ENCODE measurements at regions not wholly inside any gene's neighbourhood (a gene's known extent, or its start where the extent isn't known, plus 50 kb on each side); places are given as distances from the start of the nearest gene placed in this dataset.

DNA sequence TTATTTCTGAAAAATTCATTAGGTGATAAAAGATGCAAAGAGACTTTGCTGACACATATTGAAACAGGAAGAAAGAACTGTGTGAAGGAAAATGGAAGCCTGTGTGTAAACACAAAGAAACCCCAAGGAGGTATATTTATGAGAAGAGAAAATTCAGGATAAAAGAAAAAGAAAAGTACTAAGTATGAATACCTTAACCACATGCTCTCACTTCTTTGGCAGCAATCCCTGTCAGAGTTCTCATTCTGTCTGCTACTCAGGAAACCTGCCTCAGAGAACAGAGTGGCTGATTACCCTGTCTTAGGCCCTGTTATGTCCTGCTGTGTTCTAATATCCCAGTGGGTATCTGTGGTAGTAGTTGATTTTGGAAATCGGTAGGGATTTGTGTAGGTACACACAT lies 457.9 kb downstream of the TBC1D32 start:
- Mint-ChIP-seq H3K27me3 (ENCODE audit: low read depth) (no peaks in the 10 kb centered on the region), H3K4me3 (no peak overlapping the region), H3K4me1 (0 out of 4 replicates have a peak, but pooled peaks cover 0 to 2% of the 10 kb centered on the region in 2 experiments), H3K27ac (no peak overlapping the region; a peak in 2 of 7 replicates), H3K9me3 (no peaks in the 10 kb centered on the region; a peak in 1 of 5 replicates), H3K36me3 (ENCODE audit: insufficient read depth in 1 of 3, low read depth in 3 of 3) (no peaks in the 10 kb centered on the region)
- H3K9me3 ChIP-seq (ENCODE audit: control insufficient read depth, low read depth, low read length): no peaks in the 10 kb centered on the region
- H3K79me1 ChIP-seq (ENCODE audit: insufficient read depth, low read depth, low read length, poor library complexity, severe bottlenecking): no peaks in the 10 kb centered on the region
- no peak for DNase-seq
- no peaks in the 10 kb centered on the region; the same call in 1 of the 2 replicates for H3K27me3 ChIP-seq (ENCODE audit: insufficient read depth, low read length)
- no peak overlapping the region for H3K4me2 ChIP-seq (ENCODE audit: insufficient read depth, insufficient read length, low read length)
- H2BK20ac ChIP-seq (ENCODE audit: low read depth, low read length, poor library complexity, severe bottlenecking): no peak overlapping the region
- no peaks in the 10 kb centered on the region for H3K23me2 ChIP-seq (ENCODE audit: insufficient read length, low read depth, low read length, poor library complexity, severe bottlenecking)
- H3K27ac ChIP-seq (ENCODE audit: insufficient read length, low read depth, low read length): no peak overlapping the region
- no peak overlapping the region for H3T11ph ChIP-seq (ENCODE audit: low read length)
- no peak overlapping the region for H2BK5ac ChIP-seq (ENCODE audit: insufficient read length, low read length)
- no peak overlapping the region for H3K23ac ChIP-seq (ENCODE audit: insufficient read length, low read depth, low read length)
- H2BK120ac ChIP-seq (ENCODE audit: low read depth, low read length, poor library complexity, severe bottlenecking): no peak overlapping the region
- H2AFZ ChIP-seq (ENCODE audit: low read length): no peak overlapping the region
- no peak overlapping the region for H3K9ac ChIP-seq (ENCODE audit: extremely low read depth, insufficient read length, low read length)
- TF ChIP-seq, protein P1, sequence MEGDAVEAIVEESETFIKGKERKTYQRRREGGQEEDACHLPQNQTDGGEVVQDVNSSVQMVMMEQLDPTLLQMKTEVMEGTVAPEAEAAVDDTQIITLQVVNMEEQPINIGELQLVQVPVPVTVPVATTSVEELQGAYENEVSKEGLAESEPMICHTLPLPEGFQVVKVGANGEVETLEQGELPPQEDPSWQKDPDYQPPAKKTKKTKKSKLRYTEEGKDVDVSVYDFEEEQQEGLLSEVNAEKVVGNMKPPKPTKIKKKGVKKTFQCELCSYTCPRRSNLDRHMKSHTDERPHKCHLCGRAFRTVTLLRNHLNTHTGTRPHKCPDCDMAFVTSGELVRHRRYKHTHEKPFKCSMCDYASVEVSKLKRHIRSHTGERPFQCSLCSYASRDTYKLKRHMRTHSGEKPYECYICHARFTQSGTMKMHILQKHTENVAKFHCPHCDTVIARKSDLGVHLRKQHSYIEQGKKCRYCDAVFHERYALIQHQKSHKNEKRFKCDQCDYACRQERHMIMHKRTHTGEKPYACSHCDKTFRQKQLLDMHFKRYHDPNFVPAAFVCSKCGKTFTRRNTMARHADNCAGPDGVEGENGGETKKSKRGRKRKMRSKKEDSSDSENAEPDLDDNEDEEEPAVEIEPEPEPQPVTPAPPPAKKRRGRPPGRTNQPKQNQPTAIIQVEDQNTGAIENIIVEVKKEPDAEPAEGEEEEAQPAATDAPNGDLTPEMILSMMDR (conservative IDR thresholded peaks at IDR 0.05): no peak
- H2BK12ac ChIP-seq (ENCODE audit: insufficient read length, low read depth, low read length): no peak overlapping the region
- H3K56ac ChIP-seq (ENCODE audit: insufficient read length, low read depth, low read length): no peak overlapping the region
- H4K5ac ChIP-seq (ENCODE audit: insufficient read length, low read depth, low read length): no peak overlapping the region
- H3K18ac ChIP-seq (ENCODE audit: insufficient read length, low read depth, low read length): no peak overlapping the region
- no peaks in the 10 kb centered on the region for H3K4me1 ChIP-seq (ENCODE audit: insufficient read depth, low read length)
- no peak overlapping the region for H2BK15ac ChIP-seq (ENCODE audit: low read depth, low read length)
- no peak overlapping the region for H4K91ac ChIP-seq (ENCODE audit: insufficient read length, low read depth, low read length)
- H3K79me2 ChIP-seq (ENCODE audit: insufficient read depth, low read length): no peaks in the 10 kb centered on the region
- H3K4ac ChIP-seq (ENCODE audit: low read depth, low read length): no peak overlapping the region
- no peaks in the 10 kb centered on the region for H4K20me1 ChIP-seq (ENCODE audit: control insufficient read depth, insufficient read depth, insufficient read length)
- no CpG with 5 or more reads among the region's 1 CpG for WGBS (ENCODE audit: extremely low coverage, insufficient read length, low lambda C conversion rate)
- H3K14ac ChIP-seq (ENCODE audit: insufficient read depth, low read length): no peak overlapping the region
- no peak overlapping the region for H2AK5ac ChIP-seq (ENCODE audit: insufficient read length, low read length)
- H4K8ac ChIP-seq (replicated peaks; ENCODE audit: insufficient read length, low read depth, low read length): no peak overlapping the region

Data from H9 (cell line).